ENCODE measurements at regions not wholly inside any gene's neighbourhood (a gene's known extent, or its start where the extent isn't known, plus 50 kb on each side); places are given as distances from the start of the nearest gene placed in this dataset.

- TF ChIP-seq CTCF (tag by site-specific recombination; IDR thresholded peaks at IDR 0.05) (no peak), ZNF830 (tag by site-specific recombination; IDR thresholded peaks at IDR 0.05; ENCODE audit: low read depth) (no peak), ZNF335 (tag by site-specific recombination; conservative IDR thresholded peaks at IDR 0.05) (no peak), SALL2 (tag by site-specific recombination; IDR thresholded peaks at IDR 0.05; ENCODE audit: borderline replicate concordance) (no peak), PBX3 (CRISPR knock-in tag; IDR thresholded peaks at IDR 0.05) (no peak), ZNF548 (tag by site-specific recombination; IDR thresholded peaks at IDR 0.05) (no peak), KLF16 (tag by site-specific recombination; IDR thresholded peaks at IDR 0.05) (no peak), ZNF48 (tag by site-specific recombination; IDR thresholded peaks at IDR 0.05) (no peak), ZNF121 (tag by site-specific recombination; IDR thresholded peaks at IDR 0.05) (no peak), PATZ1 (tag by site-specific recombination; IDR thresholded peaks at IDR 0.05) (no peak)
Observed at GRCh38 chr11:103584720-103585119, 451.7 kb upstream of the DDI1 start.

All from HEK293 (cell line).